MCF 10A (cell line): ENCODE measurements at regions not wholly inside any gene's neighbourhood (a gene's known extent, or its start where the extent isn't known, plus 50 kb on each side); places are given as distances from the start of the nearest gene placed in this dataset.

Experiments used
- BruUV-seq: library from RNA; stranded (reverse); fragments of 400-500 nt; replicated peaks from 2 replicates; lab custom pipeline; 2021; lab: Mats Ljungman, UMichigan
- CTCF ChIA-PET: fragments of 300-600 bp; sonication (Branson Sonifier 250); formaldehyde crosslinking; extraction: SDS; loops from one replicate; lab custom pipeline; 2021; ENCODE audit warnings: antibody characterized with exemption, inconsistent platforms; lab: Yijun Ruan, JAX
- POLR2A ChIA-PET: fragments of 300-600, 350-650 bp; sonication (Branson Sonifier 250); formaldehyde crosslinking; extraction: SDS; loops from one replicate; lab custom pipeline; 2020; ENCODE audit warnings: antibody characterized with exemption, inconsistent platforms; lab: Yijun Ruan, JAX
- DNase-seq: peaks from one replicate; pipeline ENCODE4 v3.0.0-alpha.2; 2018; ENCODE audit not compliant: unreplicated experiment
- H3K27ac Mint-ChIP-seq: one replicate; pipeline ENCODE4 v1.8.0; 2022; ENCODE audit warnings: mild to moderate bottlenecking, low read depth, mixed read lengths; ENCODE audit not compliant: unreplicated experiment
- H3K27me3 Mint-ChIP-seq: one replicate; pipeline ENCODE4 v1.8.0; 2022; ENCODE audit warnings: mixed read lengths; ENCODE audit not compliant: insufficient read depth, unreplicated experiment
- H3K36me3 Mint-ChIP-seq: one replicate; pipeline ENCODE4 v1.8.0; 2022; ENCODE audit warnings: mild to moderate bottlenecking, moderate library complexity, mixed read lengths; ENCODE audit not compliant: insufficient read depth, unreplicated experiment
- H3K4me1 Mint-ChIP-seq: one replicate; pipeline ENCODE4 v1.8.0; 2022; ENCODE audit warnings: mixed read lengths; ENCODE audit not compliant: insufficient read depth, unreplicated experiment
- H3K4me3 Mint-ChIP-seq: one replicate; pipeline ENCODE4 v1.8.0; 2022; ENCODE audit warnings: mild to moderate bottlenecking, moderate library complexity, mixed read lengths; ENCODE audit not compliant: unreplicated experiment
- H3K9me3 Mint-ChIP-seq: one replicate; pipeline ENCODE4 v1.8.0; 2022; ENCODE audit warnings: mixed read lengths; ENCODE audit not compliant: unreplicated experiment
- intact Hi-C: fragments of 100-400 bp; cut with micrococcal nuclease; formaldehyde crosslinking; loops from 2 replicates; pipeline ENCODE4 v1.14.1; 2022
- TF ChIP-seq, protein P1 (sequence below): fragments of 200-600 bp; IDR thresholded peaks from one replicate; pipeline ENCODE4 v1.8.0; 2022; ENCODE audit warnings: antibody characterized with exemption, mild to moderate bottlenecking; ENCODE audit not compliant: unreplicated experiment

DNA sequence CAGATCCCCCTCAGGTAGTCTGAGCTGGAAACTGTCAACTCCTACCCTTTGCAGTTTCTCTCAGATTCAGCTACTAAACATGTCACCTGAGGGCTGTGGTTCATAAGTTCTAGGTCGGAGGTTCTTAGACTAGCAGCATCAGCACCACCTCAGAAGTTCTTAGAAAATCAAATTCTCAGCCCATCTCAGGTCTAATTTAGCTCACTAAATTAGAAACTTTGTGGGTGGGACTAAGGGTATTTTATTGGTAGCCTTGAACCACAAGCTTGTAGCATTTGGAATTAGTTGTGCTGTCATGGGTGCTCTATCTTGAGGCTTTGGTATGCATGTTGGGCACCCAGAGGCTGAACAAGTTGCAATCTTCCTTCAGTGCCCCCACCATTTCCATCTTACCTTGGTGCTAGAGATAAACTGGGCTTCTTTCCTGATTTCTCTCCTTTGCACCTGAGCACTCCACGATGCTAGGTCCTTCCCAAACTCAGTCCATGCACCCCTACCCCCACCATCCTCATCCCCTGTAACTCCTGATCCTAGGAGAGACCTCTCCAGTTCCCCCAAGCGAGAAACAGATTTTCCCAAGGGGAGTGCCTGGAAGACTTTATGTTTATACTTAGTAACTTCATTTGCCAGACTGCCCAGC lies 54.2 kb downstream of the S1PR1 start:
- Mint-ChIP-seq H3K27me3 (no peaks in the 10 kb centered on the region), H3K36me3 (no peaks in the 10 kb centered on the region), H3K4me3 (no peak overlapping the region), H3K4me1 (peaks cover 13% of the 10 kb centered on the region), H3K27ac (no peak overlapping the region), H3K9me3 (no peaks in the 10 kb centered on the region)
- BruUV-seq, result no TSS peak
- TF ChIP-seq, protein P1, sequence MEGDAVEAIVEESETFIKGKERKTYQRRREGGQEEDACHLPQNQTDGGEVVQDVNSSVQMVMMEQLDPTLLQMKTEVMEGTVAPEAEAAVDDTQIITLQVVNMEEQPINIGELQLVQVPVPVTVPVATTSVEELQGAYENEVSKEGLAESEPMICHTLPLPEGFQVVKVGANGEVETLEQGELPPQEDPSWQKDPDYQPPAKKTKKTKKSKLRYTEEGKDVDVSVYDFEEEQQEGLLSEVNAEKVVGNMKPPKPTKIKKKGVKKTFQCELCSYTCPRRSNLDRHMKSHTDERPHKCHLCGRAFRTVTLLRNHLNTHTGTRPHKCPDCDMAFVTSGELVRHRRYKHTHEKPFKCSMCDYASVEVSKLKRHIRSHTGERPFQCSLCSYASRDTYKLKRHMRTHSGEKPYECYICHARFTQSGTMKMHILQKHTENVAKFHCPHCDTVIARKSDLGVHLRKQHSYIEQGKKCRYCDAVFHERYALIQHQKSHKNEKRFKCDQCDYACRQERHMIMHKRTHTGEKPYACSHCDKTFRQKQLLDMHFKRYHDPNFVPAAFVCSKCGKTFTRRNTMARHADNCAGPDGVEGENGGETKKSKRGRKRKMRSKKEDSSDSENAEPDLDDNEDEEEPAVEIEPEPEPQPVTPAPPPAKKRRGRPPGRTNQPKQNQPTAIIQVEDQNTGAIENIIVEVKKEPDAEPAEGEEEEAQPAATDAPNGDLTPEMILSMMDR, result no peak
- ChIA-PET POLR2A (interaction anchor here (0.7 to 1.6 kb wide), 3 partner anchors 32 to 375 kb away, joined by 3 to 6 read pairs (median 3); no protein-coding TSS in a partner anchor), CTCF (interaction anchor here (0.6 to 10.4 kb wide), 18 partner anchors 9 to 411 kb away, joined by 3 to 167 read pairs (median 4); no protein-coding TSS in a partner anchor)
- no peak for DNase-seq
- intact Hi-C loops, result no loop called here

DNA sequence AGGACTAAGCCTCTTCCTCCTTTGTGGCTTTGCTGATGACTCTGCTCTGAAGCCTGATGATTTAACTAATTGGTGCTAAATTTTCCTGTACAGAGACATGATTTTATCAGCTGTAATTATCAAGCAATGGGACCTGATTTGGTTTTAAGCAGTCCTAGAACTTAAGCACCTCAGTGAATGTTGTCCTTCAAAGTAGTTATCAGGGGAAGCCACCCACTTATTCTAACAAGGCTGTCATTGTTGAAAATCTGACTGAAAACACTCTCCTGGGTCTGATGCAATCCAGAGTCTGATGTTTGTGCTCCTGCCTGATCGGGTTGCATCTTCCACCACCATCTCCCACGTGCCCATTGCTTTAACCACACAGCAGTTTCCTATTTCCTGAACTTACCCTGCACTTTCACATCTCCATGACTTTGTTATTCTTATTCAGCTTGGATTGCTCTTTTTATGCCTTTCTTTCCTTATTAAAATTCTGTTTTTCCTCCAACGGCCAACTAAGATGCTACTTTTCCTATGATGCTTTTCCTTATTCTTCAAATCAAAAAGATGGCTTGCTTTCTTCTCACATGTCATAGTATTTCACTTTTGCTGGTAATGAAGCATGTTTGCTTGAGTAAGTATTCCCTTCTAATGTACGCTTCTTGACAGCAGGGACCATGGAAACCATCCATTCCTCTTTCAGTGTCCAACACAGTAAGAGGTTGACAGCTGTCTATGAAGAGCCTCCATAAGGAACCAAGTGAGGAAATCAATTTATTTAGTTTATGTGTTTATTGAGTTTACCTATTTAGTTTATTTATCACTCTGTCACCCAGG lies 55.0 kb downstream of the S1PR1 start:
- no peaks in the 10 kb centered on the region for H3K27me3 Mint-ChIP-seq
- H3K4me1 Mint-ChIP-seq, result peaks cover 13% of the 10 kb centered on the region
- peak; percentile 54 for DNase-seq
- intact Hi-C loops, result no loop called here
- no TSS peak for BruUV-seq
- H3K36me3 Mint-ChIP-seq, result no peaks in the 10 kb centered on the region
- TF ChIP-seq, protein P1, result no peak
- no peaks in the 10 kb centered on the region for H3K9me3 Mint-ChIP-seq
- no peak overlapping the region for H3K4me3 Mint-ChIP-seq
- no peak overlapping the region for H3K27ac Mint-ChIP-seq
- ChIA-PET POLR2A (interaction anchor here (0.7 kb wide), 1 partner anchor 327 kb away, joined by 3 read pairs; no protein-coding TSS in a partner anchor), CTCF (interaction anchor here (0.6 to 10.4 kb wide), 8 partner anchors 12 to 407 kb away, joined by 3 to 167 read pairs (median 4); no protein-coding TSS in a partner anchor)

DNA sequence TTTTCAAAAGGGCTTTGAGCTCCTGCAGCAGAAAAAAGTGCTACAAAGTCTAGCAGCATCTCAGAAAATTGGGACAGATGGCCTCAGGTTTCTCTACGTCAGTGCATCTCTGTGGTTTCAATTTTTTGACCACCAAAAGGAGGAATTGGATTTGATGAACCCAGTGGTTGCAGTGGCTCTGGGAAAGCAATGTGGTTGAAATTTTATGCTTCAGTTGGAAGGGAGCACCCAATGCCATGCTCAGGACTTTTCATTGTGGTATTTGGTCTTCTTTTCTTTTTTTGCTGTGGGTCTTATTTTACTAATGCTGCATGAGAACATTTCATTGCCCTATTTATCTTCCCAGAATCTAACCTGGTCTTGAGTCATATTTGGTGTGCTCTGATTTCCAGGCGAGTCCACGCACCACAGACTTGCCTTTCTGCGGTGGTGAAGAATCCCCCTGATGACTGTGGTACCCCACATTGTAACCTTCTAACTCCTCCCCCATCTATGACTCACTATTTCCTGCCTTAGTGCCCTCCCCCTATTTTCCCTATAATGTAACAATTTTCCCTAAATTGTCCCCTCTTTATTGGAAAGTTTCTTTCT lies 56.7 kb downstream of the S1PR1 start:
- ChIA-PET POLR2A (no interaction called here), CTCF (interaction anchor here (0.7 to 1.8 kb wide), 9 partner anchors 9 to 375 kb away, joined by 3 to 6 read pairs (median 4); no protein-coding TSS in a partner anchor)
- Mint-ChIP-seq H3K36me3 (no peaks in the 10 kb centered on the region), H3K27ac (no peak overlapping the region), H3K9me3 (no peaks in the 10 kb centered on the region), H3K4me1 (peaks cover 11% of the 10 kb centered on the region), H3K4me3 (no peak overlapping the region), H3K27me3 (peaks cover 11% of the 10 kb centered on the region)
- BruUV-seq, result no TSS peak
- TF ChIP-seq, protein P1, result no peak
- intact Hi-C loops, result no loop called here
- no peak for DNase-seq
